ENCODE measurements at regions not wholly inside any gene's neighbourhood (a gene's known extent, or its start where the extent isn't known, plus 50 kb on each side); places are given as distances from the start of the nearest gene placed in this dataset.

DNA sequence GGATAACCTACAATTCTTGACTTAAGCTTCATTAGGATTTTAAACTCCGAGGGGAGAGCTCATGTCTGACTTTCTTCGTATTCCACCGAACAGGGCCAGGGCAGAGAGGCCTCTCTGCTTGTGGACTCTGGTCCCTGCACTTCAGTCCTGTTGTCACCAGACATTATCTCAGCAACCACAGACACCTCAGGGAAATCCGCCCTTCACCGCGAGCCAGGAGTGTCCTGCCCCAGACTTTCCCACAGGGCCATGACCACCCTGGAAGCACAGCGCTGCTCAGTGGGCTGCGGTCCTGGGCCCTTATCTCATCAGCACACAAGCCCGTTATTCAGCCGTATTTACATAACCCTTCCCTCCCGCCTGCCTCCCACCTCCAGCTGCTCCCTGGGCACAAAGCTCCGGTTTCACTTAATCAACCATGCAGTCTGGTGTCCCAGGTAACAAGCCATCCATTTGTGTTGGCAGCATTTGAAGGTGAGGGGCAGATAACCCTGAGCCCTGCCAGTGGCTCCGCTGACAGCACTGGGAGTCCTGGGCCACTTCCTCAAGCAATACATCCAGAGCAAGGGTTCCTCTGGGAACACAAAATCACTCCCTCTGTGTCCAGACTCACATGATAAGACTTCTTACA is 122.8 kb upstream of the RAB4A start (continued):
- TF ChIP-seq, protein P1, sequence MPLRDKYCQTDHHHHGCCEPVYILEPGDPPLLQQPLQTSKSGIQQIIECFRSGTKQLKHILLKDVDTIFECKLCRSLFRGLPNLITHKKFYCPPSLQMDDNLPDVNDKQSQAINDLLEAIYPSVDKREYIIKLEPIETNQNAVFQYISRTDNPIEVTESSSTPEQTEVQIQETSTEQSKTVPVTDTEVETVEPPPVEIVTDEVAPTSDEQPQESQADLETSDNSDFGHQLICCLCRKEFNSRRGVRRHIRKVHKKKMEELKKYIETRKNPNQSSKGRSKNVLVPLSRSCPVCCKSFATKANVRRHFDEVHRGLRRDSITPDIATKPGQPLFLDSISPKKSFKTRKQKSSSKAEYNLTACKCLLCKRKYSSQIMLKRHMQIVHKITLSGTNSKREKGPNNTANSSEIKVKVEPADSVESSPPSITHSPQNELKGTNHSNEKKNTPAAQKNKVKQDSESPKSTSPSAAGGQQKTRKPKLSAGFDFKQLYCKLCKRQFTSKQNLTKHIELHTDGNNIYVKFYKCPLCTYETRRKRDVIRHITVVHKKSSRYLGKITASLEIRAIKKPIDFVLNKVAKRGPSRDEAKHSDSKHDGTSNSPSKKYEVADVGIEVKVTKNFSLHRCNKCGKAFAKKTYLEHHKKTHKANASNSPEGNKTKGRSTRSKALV (CRISPR knock-in tag; IDR thresholded peaks at IDR 0.05), result peak; percentile 58; the same call in 1 of the 2 replicates
- TF ChIP-seq, protein P2, sequence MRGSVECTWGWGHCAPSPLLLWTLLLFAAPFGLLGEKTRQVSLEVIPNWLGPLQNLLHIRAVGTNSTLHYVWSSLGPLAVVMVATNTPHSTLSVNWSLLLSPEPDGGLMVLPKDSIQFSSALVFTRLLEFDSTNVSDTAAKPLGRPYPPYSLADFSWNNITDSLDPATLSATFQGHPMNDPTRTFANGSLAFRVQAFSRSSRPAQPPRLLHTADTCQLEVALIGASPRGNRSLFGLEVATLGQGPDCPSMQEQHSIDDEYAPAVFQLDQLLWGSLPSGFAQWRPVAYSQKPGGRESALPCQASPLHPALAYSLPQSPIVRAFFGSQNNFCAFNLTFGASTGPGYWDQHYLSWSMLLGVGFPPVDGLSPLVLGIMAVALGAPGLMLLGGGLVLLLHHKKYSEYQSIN (CRISPR knock-in tag; IDR thresholded peaks at IDR 0.05; ENCODE audit: borderline replicate concordance), result no peak
- TF ChIP-seq, protein P3, sequence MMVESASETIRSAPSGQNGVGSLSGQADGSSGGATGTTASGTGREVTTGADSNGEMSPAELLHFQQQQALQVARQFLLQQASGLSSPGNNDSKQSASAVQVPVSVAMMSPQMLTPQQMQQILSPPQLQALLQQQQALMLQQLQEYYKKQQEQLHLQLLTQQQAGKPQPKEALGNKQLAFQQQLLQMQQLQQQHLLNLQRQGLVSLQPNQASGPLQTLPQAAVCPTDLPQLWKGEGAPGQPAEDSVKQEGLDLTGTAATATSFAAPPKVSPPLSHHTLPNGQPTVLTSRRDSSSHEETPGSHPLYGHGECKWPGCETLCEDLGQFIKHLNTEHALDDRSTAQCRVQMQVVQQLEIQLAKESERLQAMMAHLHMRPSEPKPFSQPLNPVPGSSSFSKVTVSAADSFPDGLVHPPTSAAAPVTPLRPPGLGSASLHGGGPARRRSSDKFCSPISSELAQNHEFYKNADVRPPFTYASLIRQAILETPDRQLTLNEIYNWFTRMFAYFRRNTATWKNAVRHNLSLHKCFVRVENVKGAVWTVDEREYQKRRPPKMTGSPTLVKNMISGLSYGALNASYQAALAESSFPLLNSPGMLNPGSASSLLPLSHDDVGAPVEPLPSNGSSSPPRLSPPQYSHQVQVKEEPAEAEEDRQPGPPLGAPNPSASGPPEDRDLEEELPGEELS (CRISPR knock-in tag; IDR thresholded peaks at IDR 0.05), result peak; percentile 87
- TF ChIP-seq ZNF446 (CRISPR knock-in tag; IDR thresholded peaks at IDR 0.05) (no peak), CAMTA2 (CRISPR knock-in tag; IDR thresholded peaks at IDR 0.05; ENCODE audit: borderline replicate concordance) (no peak), SRY (CRISPR knock-in tag; IDR thresholded peaks at IDR 0.05) (0 out of 2 replicates have a peak, but pooled peaks have one; percentile 68), ZBTB42 (CRISPR knock-in tag; IDR thresholded peaks at IDR 0.05) (no peak), ZNF460 (CRISPR knock-in tag; IDR thresholded peaks at IDR 0.05; ENCODE audit: borderline replicate concordance) (no peak; the same call in 1 of the 2 replicates), ZNF644 (CRISPR knock-in tag; IDR thresholded peaks at IDR 0.05; ENCODE audit: low read depth) (peak; percentile 70), NR1H2 (CRISPR knock-in tag; IDR thresholded peaks at IDR 0.05; ENCODE audit: borderline replicate concordance, low read depth) (no peak; the same call in 1 of the 2 replicates), RBFOX2 (IDR thresholded peaks at IDR 0.05; ENCODE audit: low read depth, low read length) (0 out of 2 replicates have a peak, but pooled peaks have one; percentile 41), RXRB (CRISPR knock-in tag; IDR thresholded peaks at IDR 0.05; ENCODE audit: borderline replicate concordance) (peak; percentile 88), ZNF232 (CRISPR knock-in tag; IDR thresholded peaks at IDR 0.05; ENCODE audit: borderline replicate concordance) (peak; percentile 82; the same call in 1 of the 2 replicates), NAIF1 (CRISPR knock-in tag; IDR thresholded peaks at IDR 0.05; ENCODE audit: borderline replicate concordance) (no peak), ZNF746 (CRISPR knock-in tag; IDR thresholded peaks at IDR 0.05) (peak; percentile 99)
- TF ChIP-seq, protein P4, sequence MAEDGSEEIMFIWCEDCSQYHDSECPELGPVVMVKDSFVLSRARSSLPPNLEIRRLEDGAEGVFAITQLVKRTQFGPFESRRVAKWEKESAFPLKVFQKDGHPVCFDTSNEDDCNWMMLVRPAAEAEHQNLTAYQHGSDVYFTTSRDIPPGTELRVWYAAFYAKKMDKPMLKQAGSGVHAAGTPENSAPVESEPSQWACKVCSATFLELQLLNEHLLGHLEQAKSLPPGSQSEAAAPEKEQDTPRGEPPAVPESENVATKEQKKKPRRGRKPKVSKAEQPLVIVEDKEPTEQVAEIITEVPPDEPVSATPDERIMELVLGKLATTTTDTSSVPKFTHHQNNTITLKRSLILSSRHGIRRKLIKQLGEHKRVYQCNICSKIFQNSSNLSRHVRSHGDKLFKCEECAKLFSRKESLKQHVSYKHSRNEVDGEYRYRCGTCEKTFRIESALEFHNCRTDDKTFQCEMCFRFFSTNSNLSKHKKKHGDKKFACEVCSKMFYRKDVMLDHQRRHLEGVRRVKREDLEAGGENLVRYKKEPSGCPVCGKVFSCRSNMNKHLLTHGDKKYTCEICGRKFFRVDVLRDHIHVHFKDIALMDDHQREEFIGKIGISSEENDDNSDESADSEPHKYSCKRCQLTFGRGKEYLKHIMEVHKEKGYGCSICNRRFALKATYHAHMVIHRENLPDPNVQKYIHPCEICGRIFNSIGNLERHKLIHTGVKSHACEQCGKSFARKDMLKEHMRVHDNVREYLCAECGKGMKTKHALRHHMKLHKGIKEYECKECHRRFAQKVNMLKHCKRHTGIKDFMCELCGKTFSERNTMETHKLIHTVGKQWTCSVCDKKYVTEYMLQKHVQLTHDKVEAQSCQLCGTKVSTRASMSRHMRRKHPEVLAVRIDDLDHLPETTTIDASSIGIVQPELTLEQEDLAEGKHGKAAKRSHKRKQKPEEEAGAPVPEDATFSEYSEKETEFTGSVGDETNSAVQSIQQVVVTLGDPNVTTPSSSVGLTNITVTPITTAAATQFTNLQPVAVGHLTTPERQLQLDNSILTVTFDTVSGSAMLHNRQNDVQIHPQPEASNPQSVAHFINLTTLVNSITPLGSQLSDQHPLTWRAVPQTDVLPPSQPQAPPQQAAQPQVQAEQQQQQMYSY (CRISPR knock-in tag; IDR thresholded peaks at IDR 0.05), result peak; percentile 73; the same call in 1 of the 2 replicates
- TF ChIP-seq, protein P5, sequence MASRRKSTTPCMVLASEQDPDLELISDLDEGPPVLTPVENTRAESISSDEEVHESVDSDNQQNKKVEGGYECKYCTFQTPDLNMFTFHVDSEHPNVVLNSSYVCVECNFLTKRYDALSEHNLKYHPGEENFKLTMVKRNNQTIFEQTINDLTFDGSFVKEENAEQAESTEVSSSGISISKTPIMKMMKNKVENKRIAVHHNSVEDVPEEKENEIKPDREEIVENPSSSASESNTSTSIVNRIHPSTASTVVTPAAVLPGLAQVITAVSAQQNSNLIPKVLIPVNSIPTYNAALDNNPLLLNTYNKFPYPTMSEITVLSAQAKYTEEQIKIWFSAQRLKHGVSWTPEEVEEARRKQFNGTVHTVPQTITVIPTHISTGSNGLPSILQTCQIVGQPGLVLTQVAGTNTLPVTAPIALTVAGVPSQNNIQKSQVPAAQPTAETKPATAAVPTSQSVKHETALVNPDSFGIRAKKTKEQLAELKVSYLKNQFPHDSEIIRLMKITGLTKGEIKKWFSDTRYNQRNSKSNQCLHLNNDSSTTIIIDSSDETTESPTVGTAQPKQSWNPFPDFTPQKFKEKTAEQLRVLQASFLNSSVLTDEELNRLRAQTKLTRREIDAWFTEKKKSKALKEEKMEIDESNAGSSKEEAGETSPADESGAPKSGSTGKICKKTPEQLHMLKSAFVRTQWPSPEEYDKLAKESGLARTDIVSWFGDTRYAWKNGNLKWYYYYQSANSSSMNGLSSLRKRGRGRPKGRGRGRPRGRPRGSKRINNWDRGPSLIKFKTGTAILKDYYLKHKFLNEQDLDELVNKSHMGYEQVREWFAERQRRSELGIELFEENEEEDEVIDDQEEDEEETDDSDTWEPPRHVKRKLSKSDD (CRISPR knock-in tag; IDR thresholded peaks at IDR 0.05; ENCODE audit: low read depth), result peak; percentile 71; the same call in 1 of the 2 replicates

Measured in HepG2 (cell line).